ENCODE measurements at regions not wholly inside any gene's neighbourhood (a gene's known extent, or its start where the extent isn't known, plus 50 kb on each side); places are given as distances from the start of the nearest gene placed in this dataset.

- TF ChIP-seq, protein P1, sequence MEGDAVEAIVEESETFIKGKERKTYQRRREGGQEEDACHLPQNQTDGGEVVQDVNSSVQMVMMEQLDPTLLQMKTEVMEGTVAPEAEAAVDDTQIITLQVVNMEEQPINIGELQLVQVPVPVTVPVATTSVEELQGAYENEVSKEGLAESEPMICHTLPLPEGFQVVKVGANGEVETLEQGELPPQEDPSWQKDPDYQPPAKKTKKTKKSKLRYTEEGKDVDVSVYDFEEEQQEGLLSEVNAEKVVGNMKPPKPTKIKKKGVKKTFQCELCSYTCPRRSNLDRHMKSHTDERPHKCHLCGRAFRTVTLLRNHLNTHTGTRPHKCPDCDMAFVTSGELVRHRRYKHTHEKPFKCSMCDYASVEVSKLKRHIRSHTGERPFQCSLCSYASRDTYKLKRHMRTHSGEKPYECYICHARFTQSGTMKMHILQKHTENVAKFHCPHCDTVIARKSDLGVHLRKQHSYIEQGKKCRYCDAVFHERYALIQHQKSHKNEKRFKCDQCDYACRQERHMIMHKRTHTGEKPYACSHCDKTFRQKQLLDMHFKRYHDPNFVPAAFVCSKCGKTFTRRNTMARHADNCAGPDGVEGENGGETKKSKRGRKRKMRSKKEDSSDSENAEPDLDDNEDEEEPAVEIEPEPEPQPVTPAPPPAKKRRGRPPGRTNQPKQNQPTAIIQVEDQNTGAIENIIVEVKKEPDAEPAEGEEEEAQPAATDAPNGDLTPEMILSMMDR (IDR thresholded peaks at IDR 0.05; ENCODE audit: control insufficient read depth, extremely low read depth, insufficient read depth): no peak
- H3K4me3 ChIP-seq (ENCODE audit: low read depth, low read length): no peak overlapping the region
- no peak for DNase-seq (ENCODE audit: low read depth)
Observed at GRCh38 chr6:125469915-125470314, 168.1 kb upstream of the HDDC2 start.

DNA sequence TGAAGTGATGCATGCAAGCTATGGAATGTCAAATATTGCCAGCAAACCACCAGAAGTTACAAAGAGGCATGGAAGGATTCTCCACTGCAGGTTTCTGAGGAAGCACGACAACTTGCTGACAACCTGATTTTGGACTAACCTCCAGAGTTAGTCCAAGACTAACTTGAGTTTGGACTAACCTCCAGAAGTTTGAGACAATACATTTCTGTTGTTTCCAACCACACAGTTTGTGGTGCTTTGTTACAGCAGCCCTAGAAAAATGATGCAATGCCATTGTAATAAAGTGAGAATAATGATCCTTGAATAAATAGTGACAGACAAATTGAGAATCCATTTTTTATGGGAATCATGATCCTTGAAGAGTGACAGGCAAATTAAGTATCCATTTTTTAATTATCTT is 169.9 kb upstream of the HDDC2 start:
- TF ChIP-seq, protein P1 (IDR thresholded peaks at IDR 0.05; ENCODE audit: control insufficient read depth, extremely low read depth, insufficient read depth): no peak
- no peak for DNase-seq (ENCODE audit: low read depth)
- no peak overlapping the region for H3K4me3 ChIP-seq (ENCODE audit: low read depth, low read length)

GRCh38 chr6:125474061-125474460 is 172.3 kb upstream of the HDDC2 start:
- DNase-seq (ENCODE audit: low read depth): no peak
- TF ChIP-seq, protein P1 (IDR thresholded peaks at IDR 0.05; ENCODE audit: control insufficient read depth, extremely low read depth, insufficient read depth): no peak
- H3K4me3 ChIP-seq (ENCODE audit: low read depth, low read length): no peak overlapping the region

DNA sequence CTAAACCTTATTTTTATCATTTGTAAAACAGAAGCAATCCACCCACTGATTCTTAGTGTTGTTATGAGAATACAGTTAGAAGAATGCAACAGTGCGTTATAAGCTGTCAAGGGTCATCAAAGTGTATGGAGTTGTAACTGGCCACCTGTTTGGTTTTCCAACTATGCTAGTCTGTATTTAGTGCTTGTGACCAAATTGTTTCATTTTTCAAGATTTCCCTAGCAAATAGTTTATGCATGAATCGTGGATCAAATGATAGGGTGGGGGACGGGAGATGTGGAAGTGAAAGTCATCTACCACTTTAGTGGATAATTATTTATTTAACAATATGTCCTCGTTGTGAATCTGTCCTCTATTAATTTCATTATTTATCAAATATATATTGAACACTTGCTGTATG is 175.4 kb upstream of the HDDC2 start:
- TF ChIP-seq, protein P1 (IDR thresholded peaks at IDR 0.05; ENCODE audit: control insufficient read depth, extremely low read depth, insufficient read depth): no peak
- DNase-seq (ENCODE audit: low read depth): no peak
- H3K4me3 ChIP-seq (ENCODE audit: low read depth, low read length): no peak overlapping the region

DNA sequence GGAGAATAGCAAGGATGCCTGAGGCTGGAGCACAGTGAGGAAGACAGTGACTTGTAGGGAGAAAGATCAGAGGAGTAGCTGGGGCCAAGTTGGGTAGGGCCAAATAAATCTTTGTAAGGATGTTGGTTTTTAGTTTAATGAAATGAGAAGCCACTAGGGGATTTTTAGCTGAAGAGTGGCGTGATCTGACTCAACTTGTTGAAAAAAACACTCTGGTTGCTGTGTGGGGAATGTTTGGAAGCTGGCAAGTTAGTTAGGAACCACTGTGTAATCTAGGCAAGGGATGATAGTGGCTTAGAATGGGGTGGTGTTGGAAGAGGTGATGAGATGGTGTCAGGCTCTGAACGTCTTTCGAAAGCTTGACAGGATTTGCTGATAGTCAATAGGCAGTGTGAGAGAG is 176.1 kb upstream of the HDDC2 start:
- TF ChIP-seq, protein P1 (IDR thresholded peaks at IDR 0.05; ENCODE audit: control insufficient read depth, extremely low read depth, insufficient read depth): no peak
- no peak for DNase-seq (ENCODE audit: low read depth)
- H3K4me3 ChIP-seq (ENCODE audit: low read depth, low read length): no peak overlapping the region

DNA sequence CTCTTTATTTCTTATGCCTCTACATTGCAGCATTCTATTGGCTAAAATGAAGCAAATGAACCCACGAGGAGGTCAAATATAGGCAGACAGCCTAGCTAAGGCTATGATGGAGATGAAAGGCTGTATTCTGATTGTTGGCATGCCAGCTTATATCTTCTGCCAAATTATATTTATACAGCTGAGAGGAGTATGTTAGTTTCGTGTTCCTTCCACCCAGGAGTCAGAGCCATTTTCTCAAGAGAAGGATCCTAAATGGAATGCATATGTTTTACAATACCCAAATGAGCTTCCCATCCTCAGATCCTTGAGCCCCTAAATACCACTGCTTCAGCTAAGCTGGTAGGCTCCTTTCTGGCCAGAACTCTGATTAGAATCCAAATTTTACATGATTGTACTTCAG is 178.4 kb upstream of the HDDC2 start:
- DNase-seq (ENCODE audit: low read depth): no peak
- TF ChIP-seq, protein P1 (IDR thresholded peaks at IDR 0.05; ENCODE audit: control insufficient read depth, extremely low read depth, insufficient read depth): no peak
- H3K4me3 ChIP-seq (ENCODE audit: low read depth, low read length): no peak overlapping the region

DNA sequence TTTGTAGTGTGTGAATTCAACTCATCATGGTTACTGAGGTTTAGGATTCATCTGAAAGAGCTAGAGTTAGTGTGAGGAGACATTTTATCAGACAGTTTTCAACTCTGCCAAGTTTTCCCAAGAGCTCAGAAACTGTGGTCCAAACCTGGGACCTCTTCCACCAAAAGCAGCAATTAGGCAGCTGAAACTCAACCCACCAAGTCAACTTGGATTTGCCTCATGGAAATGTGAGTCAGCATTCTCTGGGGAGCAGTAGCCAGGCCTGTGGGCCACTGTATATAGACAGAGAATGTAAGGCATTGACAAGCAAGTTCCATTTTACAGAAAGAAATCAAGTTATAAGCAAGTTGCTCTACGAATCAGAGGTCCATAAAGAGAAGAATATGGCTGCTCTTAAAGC is 178.8 kb upstream of the HDDC2 start:
- TF ChIP-seq, protein P1 (IDR thresholded peaks at IDR 0.05; ENCODE audit: control insufficient read depth, extremely low read depth, insufficient read depth): no peak
- no peak overlapping the region for H3K4me3 ChIP-seq (ENCODE audit: low read depth, low read length)
- DNase-seq (ENCODE audit: low read depth): no peak
